Glutamatergic neuron (in vitro differentiated cells): ENCODE measurements at regions not wholly inside any gene's neighbourhood (a gene's known extent, or its start where the extent isn't known, plus 50 kb on each side); places are given as distances from the start of the nearest gene placed in this dataset.
"Not testable (repeated sequence)": the region's sequence is repeated elsewhere in the genome, so short reads cannot be mapped to it uniquely, and the experiment has no call there.

ENCODE experiments used
- DNase-seq: peaks from one replicate; pipeline ENCODE4 v3.0.0; 2022
- H3K27ac Mint-ChIP-seq: one replicate; pipeline ENCODE4 v1.8.0; 2020; ENCODE audit warnings: mild to moderate bottlenecking, mixed read lengths, inconsistent platforms; ENCODE audit not compliant: unreplicated experiment
- H3K27me3 Mint-ChIP-seq: one replicate; pipeline ENCODE4 v1.8.0; 2020; ENCODE audit warnings: mild to moderate bottlenecking, moderate library complexity, mixed read lengths, inconsistent platforms; ENCODE audit not compliant: unreplicated experiment
- H3K36me3 Mint-ChIP-seq: one replicate; pipeline ENCODE4 v1.8.0; 2020; ENCODE audit warnings: mild to moderate bottlenecking, mixed read lengths, inconsistent platforms; ENCODE audit not compliant: unreplicated experiment
- H3K4me1 Mint-ChIP-seq: one replicate; pipeline ENCODE4 v1.8.0; 2020; ENCODE audit warnings: mild to moderate bottlenecking, low read depth, mixed read lengths, inconsistent platforms; ENCODE audit not compliant: unreplicated experiment
- H3K4me3 Mint-ChIP-seq: one replicate; pipeline ENCODE4 v1.8.0; 2020; ENCODE audit warnings: mild to moderate bottlenecking, mixed read lengths, inconsistent platforms; ENCODE audit not compliant: unreplicated experiment
- H3K9me3 Mint-ChIP-seq: one replicate; pipeline ENCODE4 v1.8.0; 2020; ENCODE audit warnings: mild to moderate bottlenecking, moderate library complexity, mixed read lengths, inconsistent platforms; ENCODE audit not compliant: unreplicated experiment

DNA sequence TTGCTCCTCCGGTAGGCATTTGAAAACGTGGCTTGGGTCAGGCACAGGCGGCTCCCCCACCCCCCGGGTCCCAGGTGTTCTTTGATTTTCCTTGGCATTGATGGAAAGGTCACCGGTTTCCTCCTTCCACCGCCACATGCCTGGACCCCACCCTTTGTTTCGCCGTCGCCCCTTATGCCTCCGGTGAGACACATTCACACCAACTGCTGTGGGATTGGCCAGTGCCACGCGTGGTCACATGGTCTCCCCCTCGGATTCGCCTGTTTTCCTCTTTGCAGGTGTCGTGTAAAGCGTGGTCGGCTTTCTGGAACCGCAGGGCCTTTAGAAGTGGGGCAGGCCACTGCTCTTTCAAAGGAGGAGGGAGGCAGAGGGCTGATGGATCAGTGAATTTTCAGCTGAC lies 101.2 kb upstream of the FOXD4L5 start:
- Mint-ChIP-seq H3K9me3 (peaks cover 28% of the 10 kb centered on the region), H3K36me3 (peaks cover 20% of the 10 kb centered on the region), H3K27me3 (peaks cover 21% of the 10 kb centered on the region)
- H3K4me1 Mint-ChIP-seq, H3K27ac Mint-ChIP-seq, DNase-seq, H3K4me3 Mint-ChIP-seq: not testable (repeated sequence)

DNA sequence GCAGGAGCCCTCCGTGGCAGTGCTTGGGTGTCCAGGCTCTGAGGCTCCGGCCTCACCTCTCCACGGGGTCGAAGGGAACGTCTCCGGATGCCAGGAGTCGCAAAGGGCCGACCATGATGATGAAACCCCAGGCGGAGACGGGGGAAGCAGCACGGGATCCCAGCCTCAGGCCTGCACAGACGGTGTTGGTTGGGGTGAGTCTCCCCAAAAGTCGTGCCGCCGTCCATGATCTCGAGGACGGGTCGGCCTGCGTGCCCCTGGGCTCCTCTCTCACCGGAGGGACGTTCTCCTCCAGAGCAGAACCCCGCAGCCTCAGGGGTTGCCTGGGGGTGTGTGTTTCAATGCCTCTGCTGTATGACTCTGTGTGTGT lies 100.6 kb upstream of the FOXD4L5 start:
- H3K4me3 Mint-ChIP-seq, H3K27ac Mint-ChIP-seq, DNase-seq, H3K4me1 Mint-ChIP-seq: not testable (repeated sequence)
- peaks cover 24% of the 10 kb centered on the region for H3K9me3 Mint-ChIP-seq
- H3K27me3 Mint-ChIP-seq, result peaks cover 21% of the 10 kb centered on the region
- H3K36me3 Mint-ChIP-seq, result peaks cover 20% of the 10 kb centered on the region

- not testable (repeated sequence) for H3K4me3 Mint-ChIP-seq, H3K27ac Mint-ChIP-seq, DNase-seq, H3K4me1 Mint-ChIP-seq
- Mint-ChIP-seq H3K9me3 (peaks cover 24% of the 10 kb centered on the region), H3K36me3 (peaks cover 20% of the 10 kb centered on the region), H3K27me3 (peaks cover 21% of the 10 kb centered on the region)
Measured at GRCh38 chr9:65384759-65385654, 100.0 kb upstream of the FOXD4L5 start.

- Mint-ChIP-seq H3K9me3 (peaks cover 20% of the 10 kb centered on the region), H3K36me3 (peaks cover 16% of the 10 kb centered on the region), H3K27me3 (peaks cover 19% of the 10 kb centered on the region)
- not testable (repeated sequence) for H3K27ac Mint-ChIP-seq, H3K4me1 Mint-ChIP-seq, H3K4me3 Mint-ChIP-seq, DNase-seq
Measured at GRCh38 chr9:65384066-65384465, 99.1 kb upstream of the FOXD4L5 start.

GRCh38 chr9:65383646-65384045 lies 98.6 kb upstream of the FOXD4L5 start:
- H3K27me3 Mint-ChIP-seq, result peaks cover 18% of the 10 kb centered on the region
- H3K36me3 Mint-ChIP-seq, result peaks cover 16% of the 10 kb centered on the region
- not testable (repeated sequence) for H3K27ac Mint-ChIP-seq, H3K4me3 Mint-ChIP-seq, DNase-seq, H3K4me1 Mint-ChIP-seq
- H3K9me3 Mint-ChIP-seq, result peaks cover 20% of the 10 kb centered on the region

- H3K4me3 Mint-ChIP-seq, DNase-seq, H3K4me1 Mint-ChIP-seq, H3K27ac Mint-ChIP-seq: not testable (repeated sequence)
- H3K9me3 Mint-ChIP-seq, result peaks cover 20% of the 10 kb centered on the region
- peaks cover 17% of the 10 kb centered on the region for H3K27me3 Mint-ChIP-seq
- H3K36me3 Mint-ChIP-seq, result peaks cover 16% of the 10 kb centered on the region
Measured at GRCh38 chr9:65382701-65383318, 97.8 kb upstream of the FOXD4L5 start.
